PC-9 (cell line): ENCODE measurements at regions not wholly inside any gene's neighbourhood (a gene's known extent, or its start where the extent isn't known, plus 50 kb on each side); places are given as distances from the start of the nearest gene placed in this dataset.

Source experiments
- BruUV-seq: library from RNA; stranded (reverse); fragments of 400-500 nt; replicated peaks from 2 replicates; lab custom pipeline; 2021; lab: Mats Ljungman, UMichigan
- CTCF ChIA-PET: fragments of 300-600 bp; sonication (Branson Sonifier 250); formaldehyde crosslinking; loops from one replicate; lab custom pipeline; 2022; ENCODE audit warnings: antibody characterized with exemption; lab: Charles Lee
- POLR2A ChIA-PET: fragments of 300-600 bp; sonication (Branson Sonifier 250); formaldehyde crosslinking; loops from one replicate; lab custom pipeline; 2022; ENCODE audit warnings: antibody characterized with exemption; ENCODE audit not compliant: unreplicated experiment; lab: Charles Lee
- DNase-seq, 2 experiments: peaks; one replicate each; pipeline versions ENCODE4 v3.0.0 to v3.0.0-alpha.2; 2015 to 2022; ENCODE audit warnings: mixed read lengths in 1 of 2
- H2AFZ ChIP-seq: fragments of 200-600 bp; sonication (generic); 2 replicates; pipeline ENCODE4 v1.8.1; 2017; ENCODE audit warnings: antibody characterized with exemption
- H3F3A ChIP-seq: fragments of 200-600 bp; sonication (generic); 2 replicates; pipeline ENCODE4 v1.8.1; 2017; ENCODE audit warnings: antibody characterized with exemption, mild to moderate bottlenecking, low read depth; ENCODE audit not compliant: insufficient read depth
- H3K27ac ChIP-seq: fragments of 200-600 bp; sonication (generic); 2 replicates; pipeline ENCODE4 v1.6.1; 2016; ENCODE audit warnings: mixed run types
- H3K27me3 ChIP-seq: fragments of 200-600 bp; sonication (generic); 2 replicates; pipeline ENCODE4 v1.6.1; 2016; ENCODE audit warnings: low read depth, mixed run types; ENCODE audit not compliant: insufficient read depth
- H3K36me3 ChIP-seq: fragments of 200-600 bp; sonication (generic); 2 replicates; pipeline ENCODE4 v1.6.1; 2016; ENCODE audit warnings: low read depth, mixed run types
- H3K4me1 ChIP-seq: fragments of 200-600 bp; sonication (generic); replicated peaks from 2 replicates; pipeline ENCODE4 v1.6.1; 2016; ENCODE audit warnings: mixed run types; ENCODE audit not compliant: insufficient read depth
- H3K4me2 ChIP-seq: fragments of 200-600 bp; sonication (generic); 2 replicates; pipeline ENCODE4 v1.6.1; 2017; ENCODE audit warnings: mixed run types
- H3K4me3 ChIP-seq: fragments of 200-600 bp; sonication (generic); 2 replicates; pipeline ENCODE4 v1.6.1; 2016; ENCODE audit warnings: mixed run types
- H3K79me2 ChIP-seq: fragments of 200-600 bp; sonication (generic); 2 replicates; pipeline ENCODE4 v1.6.1; 2017; ENCODE audit warnings: low read depth, mixed run types
- H3K9me2 ChIP-seq: fragments of 200-600 bp; sonication (generic); 2 replicates; pipeline ENCODE4 v1.8.1; 2017; ENCODE audit warnings: mild to moderate bottlenecking; ENCODE audit not compliant: insufficient read depth
- H3K9me3 ChIP-seq: fragments of 200-600 bp; sonication (generic); 2 replicates; pipeline ENCODE4 v1.8.1; 2016; ENCODE audit warnings: low read depth; ENCODE audit not compliant: insufficient read depth
- H4K20me1 ChIP-seq: fragments of 200-600 bp; sonication (generic); 2 replicates; pipeline ENCODE4 v1.8.1; 2017; ENCODE audit not compliant: insufficient read depth
- CTCF ChIP-seq: fragments of 200-600 bp; sonication (generic); conservative IDR thresholded peaks from 2 replicates; pipeline ENCODE4 v1.6.1; 2017; ENCODE audit warnings: mixed run types, antibody characterized with exemption, mild to moderate bottlenecking, moderate library complexity
- EZH2 ChIP-seq: fragments of 200-600 bp; sonication (generic); IDR thresholded peaks from 2 replicates; pipeline ENCODE4 v1.8.0; 2017; ENCODE audit warnings: antibody characterized with exemption, low read depth
- intact Hi-C: fragments of 100-400 bp; cut with micrococcal nuclease; formaldehyde crosslinking; loops from one replicate; pipeline ENCODE4 v1.10.0; 2022; ENCODE audit not compliant: unreplicated experiment

- no peaks in the 10 kb centered on the region for H3K9me3 ChIP-seq
- no peak overlapping the region for H2AFZ ChIP-seq
- POLR2A ChIA-PET = no interaction called here
- no peak for TF ChIP-seq EZH2
- TF ChIP-seq CTCF = no peak
- CTCF ChIA-PET = no interaction called here
- no peak overlapping the region for H3K27ac ChIP-seq
- BruUV-seq = no TSS peak
- H3K36me3 ChIP-seq = no peaks in the 10 kb centered on the region
- H4K20me1 ChIP-seq = no peaks in the 10 kb centered on the region
- no peak overlapping the region for H3K4me2 ChIP-seq
- H3K4me1 ChIP-seq = peaks cover 10% of the 10 kb centered on the region; the same call in 1 of the 2 replicates
- H3K27me3 ChIP-seq = no peaks in the 10 kb centered on the region
- DNase-seq = no peak
- intact Hi-C loops = loop anchor here (5.0 kb wide), 1 partner anchor 88 kb away; no protein-coding TSS in a partner anchor
- no peaks in the 10 kb centered on the region for H3F3A ChIP-seq
- H3K79me2 ChIP-seq = no peaks in the 10 kb centered on the region
- H3K4me3 ChIP-seq = no peak overlapping the region
- no peaks in the 10 kb centered on the region for H3K9me2 ChIP-seq
These were observed 268.2 kb downstream of the SNAPC1 start for GRCh38 chr14:62030387-62030786.

GRCh38 chr14:62031504-62031903 is 269.3 kb downstream of the SNAPC1 start:
- TF ChIP-seq EZH2 = no peak
- TF ChIP-seq CTCF = no peak
- Histone ChIP-seq H3K4me1 (peaks cover 10% of the 10 kb centered on the region; the same call in 1 of the 2 replicates), H3K9me3 (no peaks in the 10 kb centered on the region), H3K27ac (no peak overlapping the region), H3K9me2 (no peaks in the 10 kb centered on the region), H3K79me2 (no peaks in the 10 kb centered on the region), H3K27me3 (no peaks in the 10 kb centered on the region), H3K4me2 (peak overlapping the region; percentile 10; the same call in 1 of the 2 replicates), H3F3A (no peaks in the 10 kb centered on the region), H3K36me3 (no peaks in the 10 kb centered on the region), H2AFZ (no peak overlapping the region), H3K4me3 (no peak overlapping the region), H4K20me1 (no peaks in the 10 kb centered on the region)
- POLR2A ChIA-PET = no interaction called here
- intact Hi-C loops = loop anchor here (5.0 kb wide), 1 partner anchor 89 kb away; no protein-coding TSS in a partner anchor
- CTCF ChIA-PET = no interaction called here
- DNase-seq = peak in 1 of 2 experiments; percentile 49
- BruUV-seq = no TSS peak

- H3K4me1 ChIP-seq = no peaks in the 10 kb centered on the region
- TF ChIP-seq EZH2 (no peak), CTCF (no peak)
- H3K9me2 ChIP-seq = no peaks in the 10 kb centered on the region
- no TSS peak for BruUV-seq
- no peaks in the 10 kb centered on the region for H3K36me3 ChIP-seq
- ChIA-PET CTCF (no interaction called here), POLR2A (no interaction called here)
- no peaks in the 10 kb centered on the region for H3K9me3 ChIP-seq
- no peaks in the 10 kb centered on the region for H3K79me2 ChIP-seq
- H3K27me3 ChIP-seq = no peaks in the 10 kb centered on the region
- H3K4me2 ChIP-seq = no peak overlapping the region
- H3K4me3 ChIP-seq = no peak overlapping the region
- DNase-seq = no peak
- H3K27ac ChIP-seq = no peak overlapping the region
- H3F3A ChIP-seq = no peaks in the 10 kb centered on the region
- H2AFZ ChIP-seq = no peak overlapping the region
- intact Hi-C loops = no loop called here
- no peaks in the 10 kb centered on the region for H4K20me1 ChIP-seq
These were observed 291.0 kb downstream of the SNAPC1 start for GRCh38 chr14:62053188-62053587.
